ENCODE measurements at regions not wholly inside any gene's neighbourhood (a gene's known extent, or its start where the extent isn't known, plus 50 kb on each side); places are given as distances from the start of the nearest gene placed in this dataset.

DNA sequence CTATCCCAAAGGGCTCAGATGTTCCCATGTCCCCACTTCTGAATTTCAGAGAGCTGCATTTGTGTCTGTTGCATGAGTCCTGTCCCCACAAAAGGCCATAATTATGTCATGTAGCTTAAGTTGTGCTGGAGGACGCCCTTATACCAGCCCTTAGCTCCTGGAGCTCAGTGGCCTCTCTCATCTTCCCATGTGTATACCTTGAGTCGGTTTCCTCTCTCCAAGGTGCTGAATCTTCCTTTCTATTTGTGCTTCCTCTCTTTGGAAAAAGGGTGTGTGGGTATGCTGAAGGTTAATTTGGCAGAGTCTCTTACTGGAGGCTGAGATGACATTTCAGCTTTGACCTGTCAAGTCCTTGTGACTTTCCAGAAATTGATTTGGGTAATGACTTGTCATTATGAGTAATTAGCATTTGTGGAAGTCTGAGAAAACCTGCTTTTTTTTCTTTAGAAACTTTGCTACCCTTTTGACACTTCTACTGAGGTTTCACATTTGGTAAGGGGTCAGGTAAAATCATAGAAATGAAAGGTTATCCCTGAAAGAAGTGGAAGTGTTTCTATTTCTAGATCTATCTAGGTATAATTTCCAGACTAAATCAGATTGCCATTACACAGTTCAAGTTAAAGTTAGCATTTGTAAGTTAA lies 185.4 kb downstream of the ABCC12 start:
- no peak for DNase-seq (ENCODE audit: low spot score)

DNA sequence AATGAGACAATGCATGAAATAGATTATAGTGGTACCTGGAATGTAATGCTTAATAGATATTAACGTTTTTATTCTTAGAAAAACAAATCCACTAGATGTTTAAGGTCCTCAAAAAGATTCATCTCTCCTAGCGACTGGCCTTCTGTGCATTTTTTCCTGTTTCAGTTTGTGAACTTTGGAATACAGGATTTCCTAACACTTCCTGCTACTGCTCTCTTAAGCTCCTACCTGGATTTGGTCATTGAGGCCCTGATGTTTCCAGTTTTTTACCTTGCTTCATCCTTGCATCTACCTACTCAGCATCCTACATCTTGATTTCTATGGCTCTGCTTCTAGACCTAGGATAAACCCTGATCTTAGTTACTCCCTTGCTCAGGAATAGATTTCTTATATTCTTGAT lies 188.4 kb downstream of the ABCC12 start:
- DNase-seq (ENCODE audit: low spot score) = no peak

DNA sequence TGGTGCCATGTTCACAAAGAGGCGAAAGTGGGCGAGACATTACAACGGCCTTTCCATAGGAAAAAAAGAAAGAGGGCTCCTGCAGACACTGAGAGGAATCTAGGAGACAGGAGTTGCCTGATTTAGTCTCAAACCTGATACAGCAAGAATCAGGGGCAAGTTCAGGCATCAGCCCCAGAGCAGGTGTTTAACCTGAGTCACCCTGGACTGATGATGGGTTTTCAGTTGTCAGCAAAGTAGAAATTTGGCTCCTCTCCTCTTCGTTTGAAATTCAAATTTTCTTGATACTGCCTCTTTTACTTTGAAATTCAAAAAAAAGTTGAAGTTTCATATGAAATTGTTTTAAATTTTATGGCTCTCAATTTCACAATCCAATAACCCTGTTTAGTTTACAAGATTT lies 189.5 kb downstream of the ABCC12 start:
- DNase-seq (ENCODE audit: low spot score) = no peak

DNA sequence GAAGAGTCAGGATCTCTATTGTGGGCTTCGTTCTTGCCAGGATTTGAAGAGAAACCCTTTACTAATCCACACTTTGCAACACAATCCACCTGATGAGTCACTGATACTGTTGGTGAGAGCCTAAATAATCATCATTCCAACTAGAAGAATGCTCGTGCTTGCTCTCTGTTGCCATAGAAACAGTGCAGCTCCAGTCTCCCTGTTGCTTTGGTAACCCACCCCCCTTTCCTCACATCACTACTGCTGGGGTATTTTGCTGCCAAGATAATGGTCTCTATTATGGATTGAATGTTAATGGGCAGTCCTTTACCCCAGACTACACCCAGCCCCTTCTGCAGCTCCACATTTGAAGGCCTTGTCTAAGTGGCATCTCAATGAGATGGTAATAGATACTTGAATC lies 190.4 kb downstream of the ABCC12 start:
- DNase-seq (ENCODE audit: low spot score) = no peak

DNA sequence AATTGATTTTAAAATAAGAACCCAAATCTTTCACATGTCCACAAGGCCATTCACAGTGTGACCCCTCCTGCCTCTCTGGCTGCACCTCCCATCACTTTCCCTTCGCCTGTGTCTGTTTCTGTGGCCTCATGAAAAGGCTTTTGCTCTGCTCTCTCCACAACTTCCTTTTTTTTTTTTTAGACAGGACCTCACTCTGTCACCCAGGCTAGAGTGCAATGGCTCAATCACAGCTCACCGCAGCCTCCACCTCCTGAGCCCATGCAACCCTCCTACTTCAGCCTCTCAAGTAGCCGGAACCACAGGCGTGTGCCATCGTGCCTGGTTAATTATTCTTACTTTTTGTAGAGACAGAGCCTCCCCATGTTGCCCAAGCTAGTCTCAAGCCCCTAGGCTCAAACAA lies 197.1 kb downstream of the ABCC12 start:
- DNase-seq (ENCODE audit: low spot score) = no peak

DNA sequence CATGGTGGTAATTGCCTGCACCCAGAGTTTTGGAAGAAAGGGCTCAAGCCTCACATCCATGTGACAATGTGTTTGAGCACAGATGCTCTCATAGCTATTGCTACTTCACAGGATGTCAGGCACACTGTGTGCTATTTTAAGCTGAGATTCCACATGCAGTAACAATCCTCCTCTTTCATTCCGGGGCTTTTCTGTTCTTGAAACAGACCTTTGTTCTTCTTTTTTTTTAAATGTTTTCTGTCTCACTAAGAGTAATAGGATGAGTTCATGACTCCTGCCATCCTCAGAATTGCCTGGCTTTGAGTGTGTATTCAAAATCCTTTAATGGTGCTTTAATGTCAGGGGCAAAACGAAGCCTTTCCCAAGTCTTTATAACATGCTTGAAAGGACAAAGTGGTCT lies 198.9 kb downstream of the ABCC12 start:
- no peak for DNase-seq (ENCODE audit: low spot score)

DNA sequence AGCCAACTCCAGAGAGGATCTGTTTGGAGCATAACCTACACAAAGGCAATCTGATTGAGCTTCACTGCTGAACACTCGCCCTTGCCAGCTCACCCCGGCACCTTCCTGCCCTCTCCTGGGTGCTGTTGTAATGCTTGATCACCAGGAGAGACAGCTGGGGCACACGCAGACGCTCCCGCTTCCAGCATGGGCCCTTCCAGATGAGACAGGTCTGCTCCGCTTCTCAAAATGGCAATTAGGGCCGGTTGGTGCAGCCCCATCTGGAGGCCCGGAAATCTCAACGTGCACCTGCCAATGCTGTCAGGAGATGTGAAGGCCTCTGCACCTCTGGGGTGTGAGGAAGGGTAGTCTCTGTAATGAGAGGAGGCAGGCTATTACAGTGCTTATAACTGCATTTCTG lies 206.1 kb downstream of the ABCC12 start:
- no peak for DNase-seq (ENCODE audit: low spot score)

DNA sequence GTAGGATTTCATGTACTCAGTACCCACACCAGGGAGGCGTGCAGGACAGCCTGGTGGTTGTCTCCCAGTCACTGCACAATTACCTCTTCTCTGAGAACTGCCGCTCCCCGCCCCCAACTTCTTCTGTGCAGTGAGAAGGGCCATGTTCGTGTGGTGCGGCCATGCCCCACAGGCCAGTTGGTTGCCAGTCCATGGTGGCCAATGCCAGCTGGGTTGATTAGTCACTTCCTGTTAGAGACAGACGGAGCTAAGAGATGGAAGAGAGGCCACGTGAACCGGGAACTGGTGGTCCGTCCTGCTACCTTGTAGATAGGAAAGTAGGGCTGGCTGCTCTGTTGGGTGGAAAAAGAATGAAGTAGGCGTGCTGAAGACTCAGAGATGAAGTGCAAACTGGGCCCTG lies 206.5 kb downstream of the ABCC12 start:
- no peak for DNase-seq (ENCODE audit: low spot score)

DNA sequence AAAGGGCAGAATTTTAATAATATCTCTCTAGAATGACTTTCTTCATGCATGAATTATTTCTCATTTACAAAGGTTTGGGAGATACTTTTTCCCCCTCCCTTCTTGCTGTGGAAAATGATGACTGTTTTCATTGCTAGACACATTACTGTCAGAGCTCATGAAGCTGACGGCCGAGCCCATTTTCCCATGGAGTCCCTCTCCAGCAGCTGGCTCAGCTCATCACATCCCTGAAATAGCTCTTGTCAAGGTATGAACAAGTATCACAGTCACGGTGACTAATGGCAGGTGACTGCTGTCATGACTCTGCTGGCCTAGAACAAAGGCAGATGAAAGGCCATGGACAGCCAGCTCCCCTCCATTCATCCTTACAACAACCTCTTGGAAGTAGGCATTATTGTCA lies 208.1 kb downstream of the ABCC12 start:
- no peak for DNase-seq (ENCODE audit: low spot score)

DNA sequence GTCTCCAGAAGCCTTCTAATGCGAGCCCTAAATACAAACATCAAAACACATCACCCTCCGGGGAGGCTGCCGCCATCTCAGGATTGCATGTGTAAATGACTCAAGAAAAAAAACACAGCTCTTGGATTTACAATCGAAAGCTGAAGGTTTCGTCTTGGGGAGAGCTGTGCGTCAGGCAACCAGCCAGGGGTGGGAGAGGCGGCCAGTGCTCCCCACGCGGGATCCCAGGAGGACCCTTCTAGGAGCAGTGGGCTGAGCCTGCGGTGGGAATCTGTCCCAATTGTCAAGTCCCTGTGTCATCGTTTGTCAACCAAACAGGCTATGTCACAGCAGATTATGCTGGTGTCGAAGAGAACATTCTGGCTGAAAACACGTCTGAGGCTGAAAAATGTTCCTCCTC lies 209.7 kb downstream of the ABCC12 start:
- no peak for DNase-seq (ENCODE audit: low spot score)

DNA sequence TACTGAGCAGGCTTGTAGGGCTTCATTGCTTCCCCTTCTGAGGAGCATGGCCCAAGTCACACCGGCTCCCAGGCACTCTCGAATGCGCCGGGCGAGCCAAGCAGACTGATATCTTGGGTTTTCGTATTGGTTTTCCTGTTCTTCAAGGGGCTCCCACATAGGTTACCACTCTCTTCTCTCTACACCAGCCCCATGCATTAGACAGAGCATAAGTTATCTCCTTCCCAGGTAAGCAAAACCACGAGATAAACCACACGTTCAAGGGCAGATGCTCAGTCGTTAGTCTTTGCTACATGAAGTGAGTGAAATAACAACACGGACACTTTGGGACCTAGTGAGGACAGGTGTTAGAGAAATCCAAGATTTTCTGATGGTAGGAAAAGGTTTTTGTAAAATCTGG lies 211.2 kb downstream of the ABCC12 start:
- no peak for DNase-seq (ENCODE audit: low spot score)

DNA sequence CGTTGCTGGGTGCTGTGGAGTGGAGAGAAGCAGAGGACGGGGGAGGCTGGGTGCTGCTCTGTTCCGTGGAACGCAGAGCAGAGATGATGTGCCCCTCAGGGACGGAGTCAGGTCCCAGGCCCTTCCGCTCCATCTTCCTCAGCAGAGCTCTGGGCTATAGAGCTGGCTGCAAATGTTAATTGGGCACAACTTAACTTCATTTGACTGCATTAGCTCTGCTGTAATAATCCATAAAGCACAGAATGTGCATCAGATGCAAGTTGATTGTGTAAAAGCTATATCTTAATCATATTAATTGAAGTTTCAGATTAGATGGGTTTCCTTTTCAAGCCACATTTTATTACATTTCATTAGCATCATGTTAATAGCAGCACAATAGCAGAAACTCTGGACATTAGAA lies 212.6 kb downstream of the ABCC12 start:
- DNase-seq (ENCODE audit: low spot score) = no peak

DNA sequence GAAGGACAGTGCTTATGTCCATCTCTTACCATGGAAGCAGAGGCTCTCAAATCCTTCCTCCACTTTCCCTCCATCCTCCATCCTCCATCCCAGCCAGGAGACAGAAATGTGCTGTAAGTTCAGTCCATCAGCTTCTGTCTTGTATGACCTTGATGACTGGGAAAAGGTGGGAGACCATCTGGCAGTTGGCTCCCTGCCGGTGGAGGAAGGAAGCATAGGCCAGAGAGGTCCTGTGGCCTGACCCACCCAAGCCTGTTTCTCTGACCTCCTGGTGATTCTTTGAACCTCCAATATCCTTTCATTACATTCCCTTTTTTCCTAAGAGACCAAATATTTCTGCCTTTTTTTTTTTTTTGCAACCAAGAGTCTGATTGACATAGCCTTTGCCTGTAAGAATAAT lies 215.3 kb downstream of the ABCC12 start:
- DNase-seq (ENCODE audit: low spot score) = no peak

DNA sequence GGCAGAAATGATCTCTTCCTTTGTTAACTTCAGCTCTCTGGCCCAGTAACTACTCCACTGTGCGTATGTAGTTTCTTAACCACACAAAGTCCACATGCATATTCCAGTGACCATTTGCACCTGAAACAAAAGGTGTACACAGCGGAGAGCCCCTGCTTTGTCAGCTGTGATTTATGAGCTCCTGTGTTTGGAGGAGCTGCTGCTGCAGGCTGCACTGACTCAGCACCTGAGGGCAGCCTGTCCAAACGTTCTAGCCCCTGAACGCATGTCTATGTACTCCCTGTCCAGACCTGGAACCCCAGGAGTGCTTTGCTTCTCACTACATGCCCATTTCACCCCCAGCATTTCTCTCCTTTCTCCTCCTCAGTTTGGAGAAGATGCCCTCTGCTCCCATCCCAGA lies 216.1 kb downstream of the ABCC12 start:
- no peak for DNase-seq (ENCODE audit: low spot score)

DNA sequence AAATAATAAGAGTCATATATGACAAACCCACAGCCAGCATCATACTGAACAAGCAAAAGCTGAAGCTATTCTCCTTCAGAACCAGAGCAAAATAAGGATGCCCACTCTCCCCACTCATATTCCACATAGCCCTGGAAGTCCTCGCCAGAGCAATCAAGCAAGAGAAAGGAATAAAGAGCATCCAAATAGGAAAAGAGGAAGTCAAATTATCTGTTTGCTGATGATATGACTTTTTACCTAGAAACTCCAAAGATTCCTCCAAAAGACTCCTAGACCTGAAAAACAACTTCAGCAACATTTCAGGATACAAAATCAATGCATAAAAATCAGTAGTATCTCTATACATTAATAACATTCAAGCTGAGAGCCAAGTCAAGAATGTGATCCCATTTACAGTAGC lies 217.5 kb downstream of the ABCC12 start:
- DNase-seq (ENCODE audit: low spot score) = no peak

DNA sequence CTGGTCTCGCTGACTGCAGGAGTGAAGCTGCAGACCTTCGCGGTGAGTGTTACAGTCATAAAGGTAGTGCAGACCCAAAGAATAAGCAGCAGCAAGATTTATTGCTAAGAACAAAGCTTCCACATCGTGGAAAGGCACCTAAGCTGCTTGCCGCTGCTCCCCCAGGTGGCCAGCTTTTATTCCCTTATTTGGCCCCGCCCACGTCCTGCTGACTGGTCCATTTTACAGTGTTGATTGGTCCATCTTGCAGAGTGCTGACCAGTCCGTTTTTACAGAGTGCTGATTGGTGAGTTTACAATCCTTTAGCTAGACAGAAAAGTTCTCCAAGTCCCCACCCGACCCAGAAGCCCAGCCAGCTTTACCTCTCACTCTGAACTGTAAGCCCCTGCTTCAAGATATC lies 227.8 kb downstream of the ABCC12 start:
- DNase-seq (ENCODE audit: low spot score) = no peak

DNA sequence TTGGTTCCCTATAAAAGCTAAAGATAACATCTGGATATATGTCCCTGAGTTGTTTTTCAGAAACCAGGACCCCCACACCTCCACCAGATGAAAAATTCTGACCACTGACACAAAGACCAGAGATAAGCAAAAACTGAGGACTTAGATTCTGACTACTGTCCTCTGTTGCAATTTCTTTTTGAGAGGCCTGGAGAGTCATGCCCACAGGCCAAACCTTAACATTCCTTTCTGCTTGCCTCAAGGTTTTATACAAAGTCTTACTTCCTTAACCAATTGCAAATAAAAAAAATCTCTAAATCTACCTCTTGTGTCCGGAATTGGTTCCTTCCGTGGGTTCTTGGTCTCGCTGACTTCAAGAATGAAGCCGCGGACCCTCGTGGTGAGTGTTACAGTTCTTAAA lies 228.5 kb downstream of the ABCC12 start:
- DNase-seq (ENCODE audit: low spot score) = no peak

DNA sequence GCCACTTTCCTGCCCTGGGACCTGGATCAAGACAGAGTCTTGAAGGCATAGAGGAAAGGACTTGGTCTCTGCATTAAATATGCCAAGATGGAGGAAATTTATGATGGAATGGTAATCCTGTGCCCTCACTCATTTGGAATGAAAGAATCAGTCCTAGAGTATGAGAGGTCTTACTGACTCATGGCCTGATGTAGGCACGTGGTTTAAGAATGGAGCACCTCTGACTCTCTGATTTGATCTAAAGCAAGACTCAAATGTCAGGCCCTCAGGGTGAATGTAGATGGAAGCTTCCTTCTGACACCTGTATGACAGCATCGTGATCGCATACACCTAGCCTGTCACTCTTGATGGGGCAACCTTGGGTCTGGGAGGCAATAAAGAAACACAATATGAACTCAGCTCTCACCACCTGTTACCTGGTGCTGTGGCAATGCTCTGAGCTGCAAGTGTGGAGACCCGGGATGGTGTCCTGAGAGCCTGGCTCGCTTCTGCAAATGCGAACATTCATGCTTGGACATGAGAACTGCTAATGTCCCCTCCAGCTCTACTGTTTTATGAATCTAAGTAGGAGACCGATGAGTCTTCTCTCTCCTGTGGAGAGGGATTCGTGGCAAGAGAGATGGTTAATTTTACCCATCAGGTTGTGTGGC lies 229.9 kb downstream of the ABCC12 start:
- DNase-seq (ENCODE audit: low spot score) = no peak

DNA sequence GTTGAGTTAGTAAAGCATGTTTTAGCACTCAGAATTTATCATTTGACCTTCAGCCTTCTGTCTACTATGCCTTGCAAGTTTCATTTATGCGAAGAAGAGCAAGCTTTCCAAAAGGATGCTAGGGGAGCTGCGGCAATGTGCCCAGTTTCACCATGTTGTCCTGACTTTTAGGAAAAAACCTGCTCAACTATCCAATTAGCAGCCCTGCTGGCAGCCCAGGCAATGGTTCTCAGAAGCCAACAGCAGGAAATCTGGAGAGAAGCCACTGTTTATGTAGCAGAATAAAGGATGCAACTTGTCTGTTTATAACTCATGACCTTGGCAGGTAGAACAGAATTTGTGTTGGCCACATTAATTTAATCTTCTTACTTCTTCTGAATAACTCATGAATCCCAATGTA lies 230.8 kb downstream of the ABCC12 start:
- DNase-seq (ENCODE audit: low spot score) = no peak

DNA sequence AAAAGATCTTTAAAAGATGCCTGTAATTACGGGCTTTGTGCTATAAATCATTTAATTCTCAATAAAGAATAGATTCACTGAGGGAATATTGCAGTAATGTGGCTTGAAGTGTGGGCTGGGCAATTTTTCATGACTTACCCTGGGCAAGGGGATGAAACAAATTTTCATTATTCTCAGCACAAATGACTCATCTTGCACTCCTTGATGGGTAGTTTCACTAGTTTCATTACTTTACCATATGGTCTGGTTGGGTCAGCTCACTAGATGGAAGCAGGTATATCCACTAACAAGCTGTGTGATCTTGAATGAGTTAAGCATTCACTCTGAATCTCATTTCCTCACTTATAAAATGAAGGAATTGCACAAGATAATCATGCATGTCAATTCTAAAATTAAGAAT lies 234.3 kb downstream of the ABCC12 start:
- no peak for DNase-seq (ENCODE audit: low spot score)

DNA sequence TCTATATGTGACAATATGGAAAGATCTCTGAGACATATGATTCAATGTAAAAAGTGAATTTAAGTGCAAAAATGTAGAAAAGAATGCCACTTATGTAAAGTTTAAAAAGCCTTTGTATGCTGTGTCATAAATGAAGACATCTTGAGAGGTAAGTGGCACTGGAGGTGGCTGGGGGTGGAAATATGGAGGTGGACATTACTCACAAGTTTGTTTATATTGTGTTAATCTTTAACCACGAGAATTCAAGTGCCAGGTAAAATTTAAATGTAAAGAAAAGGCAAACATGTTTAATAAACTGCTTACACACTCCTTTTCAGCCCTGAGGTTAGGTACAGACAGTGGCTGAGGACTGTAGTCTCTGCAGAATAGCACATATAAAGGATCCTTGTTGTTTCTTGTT lies 235.1 kb downstream of the ABCC12 start:
- DNase-seq (ENCODE audit: low spot score) = no peak

DNA sequence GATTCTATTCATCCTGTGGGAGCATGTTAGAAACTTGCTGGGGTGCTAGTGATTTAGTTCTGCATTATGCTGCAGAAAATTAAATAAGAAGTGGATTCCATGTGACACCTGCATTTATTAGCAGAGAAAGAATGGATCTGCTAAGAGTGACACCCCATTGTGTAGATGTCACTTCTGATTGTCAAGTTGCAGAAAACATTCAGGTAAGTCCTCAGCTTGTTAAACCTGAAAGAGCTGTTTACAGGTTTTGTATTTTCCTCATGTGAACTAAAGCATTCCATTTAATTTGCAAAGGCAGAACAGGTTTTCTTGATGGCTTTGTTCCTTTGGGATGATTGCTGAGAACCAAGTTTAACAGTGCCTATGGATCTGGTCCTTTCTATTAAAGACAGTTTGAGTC lies 238.7 kb downstream of the ABCC12 start:
- DNase-seq (ENCODE audit: low spot score) = no peak

DNA sequence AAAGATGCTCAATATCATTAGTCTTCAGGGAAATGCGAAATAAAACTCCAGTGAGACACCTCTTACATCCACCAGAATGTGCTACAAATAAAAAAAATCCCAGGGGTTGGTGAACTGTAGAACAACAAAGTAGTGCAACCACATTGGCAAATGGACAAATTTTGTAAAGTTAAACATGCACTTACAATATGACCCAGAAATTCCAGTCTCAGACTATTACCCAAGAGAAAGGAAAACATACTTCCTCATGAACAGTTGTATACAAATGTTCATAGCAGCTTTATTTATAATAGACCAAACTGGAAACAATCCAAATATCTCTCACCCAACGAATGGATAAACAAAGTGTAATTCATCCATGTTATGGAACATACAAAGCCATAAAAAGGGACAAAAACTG lies 239.5 kb downstream of the ABCC12 start:
- DNase-seq (ENCODE audit: low spot score) = no peak

DNA sequence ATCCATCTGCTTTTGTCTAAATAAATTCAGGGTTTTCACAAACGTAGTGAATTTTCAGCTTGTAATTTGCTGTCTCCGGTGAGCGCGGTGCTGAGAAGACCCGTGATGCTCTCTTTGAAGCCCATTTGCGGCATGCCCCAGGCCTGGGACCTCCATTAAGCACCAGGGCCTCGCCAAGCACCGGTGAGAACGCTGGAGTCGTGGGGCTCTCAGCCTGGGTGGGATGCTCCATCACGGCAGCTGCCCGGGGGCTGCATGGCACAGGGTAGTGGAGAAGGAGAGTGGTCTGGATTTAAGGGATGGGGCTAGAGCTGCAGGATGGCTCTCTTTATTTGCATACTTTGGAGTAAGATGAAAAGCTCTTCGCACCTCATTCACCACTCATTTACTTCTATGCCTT lies 248.7 kb downstream of the ABCC12 start:
- no peak for DNase-seq (ENCODE audit: low spot score)

Data from mucosa of gallbladder (tissue), 1 donor.